ENCODE measurements at regions not wholly inside any gene's neighbourhood (a gene's known extent, or its start where the extent isn't known, plus 50 kb on each side); places are given as distances from the start of the nearest gene placed in this dataset.

GRCh38 chr13:84129966-84130365 lies 247.7 kb upstream of the SLITRK1 start:
- no peak for DNase-seq (ENCODE audit: low spot score)
- in situ Hi-C loops (cut with MboI; ENCODE audit: low sequenced_read_pairs, unreplicated experiment) = no loop called here
- TF ChIP-seq CTCF (IDR thresholded peaks at IDR 0.05; ENCODE audit: borderline replicate concordance, control extremely low read depth, extremely low read depth, insufficient read depth, missing control alignments) = no peak

- TF ChIP-seq CTCF (IDR thresholded peaks at IDR 0.05; ENCODE audit: borderline replicate concordance, control extremely low read depth, extremely low read depth, insufficient read depth, missing control alignments) = no peak
- no peak for DNase-seq (ENCODE audit: low spot score)
- in situ Hi-C loops (cut with MboI; ENCODE audit: low sequenced_read_pairs, unreplicated experiment) = no loop called here
Measured at GRCh38 chr13:84127597-84128128, 245.4 kb upstream of the SLITRK1 start.

GRCh38 chr13:84126671-84127171 lies 244.4 kb upstream of the SLITRK1 start:
- in situ Hi-C loops (cut with MboI; ENCODE audit: low sequenced_read_pairs, unreplicated experiment) = no loop called here
- no peak for DNase-seq (ENCODE audit: low spot score)
- no peak for TF ChIP-seq CTCF (IDR thresholded peaks at IDR 0.05; ENCODE audit: borderline replicate concordance, control extremely low read depth, extremely low read depth, insufficient read depth, missing control alignments)

GRCh38 chr13:84121456-84121855 lies 239.2 kb upstream of the SLITRK1 start:
- in situ Hi-C loops (cut with MboI; ENCODE audit: low sequenced_read_pairs, unreplicated experiment) = no loop called here
- DNase-seq (ENCODE audit: low spot score) = no peak
- TF ChIP-seq CTCF (IDR thresholded peaks at IDR 0.05; ENCODE audit: borderline replicate concordance, control extremely low read depth, extremely low read depth, insufficient read depth, missing control alignments) = no peak

GRCh38 chr13:84118839-84119409 lies 236.7 kb upstream of the SLITRK1 start:
- no peak for DNase-seq (ENCODE audit: low spot score)
- TF ChIP-seq CTCF (IDR thresholded peaks at IDR 0.05; ENCODE audit: borderline replicate concordance, control extremely low read depth, extremely low read depth, insufficient read depth, missing control alignments) = no peak
- in situ Hi-C loops (cut with MboI; ENCODE audit: low sequenced_read_pairs, unreplicated experiment) = no loop called here

GRCh38 chr13:84098273-84098672 lies 216.0 kb upstream of the SLITRK1 start:
- no peak for DNase-seq (ENCODE audit: low spot score)
- no peak for TF ChIP-seq CTCF (IDR thresholded peaks at IDR 0.05; ENCODE audit: borderline replicate concordance, control extremely low read depth, extremely low read depth, insufficient read depth, missing control alignments)
- in situ Hi-C loops (cut with MboI; ENCODE audit: low sequenced_read_pairs, unreplicated experiment) = no loop called here

Measured in GM13976 (cell line).